HG03060 (cell line): ENCODE measurements at regions not wholly inside any gene's neighbourhood (a gene's known extent, or its start where the extent isn't known, plus 50 kb on each side); places are given as distances from the start of the nearest gene placed in this dataset.

Source experiments
- ATAC-seq: cut with Tn5 transposase; IDR thresholded peaks from one replicate; pipeline ENCODE4 v1.9.1; 2021; ENCODE audit warnings: low read depth, moderate number of reproducible peaks; ENCODE audit not compliant: unreplicated experiment

GRCh38 chr1:101098907-101099306 is 73.3 kb upstream of the DPH5 start:
- no peak for ATAC-seq

DNA sequence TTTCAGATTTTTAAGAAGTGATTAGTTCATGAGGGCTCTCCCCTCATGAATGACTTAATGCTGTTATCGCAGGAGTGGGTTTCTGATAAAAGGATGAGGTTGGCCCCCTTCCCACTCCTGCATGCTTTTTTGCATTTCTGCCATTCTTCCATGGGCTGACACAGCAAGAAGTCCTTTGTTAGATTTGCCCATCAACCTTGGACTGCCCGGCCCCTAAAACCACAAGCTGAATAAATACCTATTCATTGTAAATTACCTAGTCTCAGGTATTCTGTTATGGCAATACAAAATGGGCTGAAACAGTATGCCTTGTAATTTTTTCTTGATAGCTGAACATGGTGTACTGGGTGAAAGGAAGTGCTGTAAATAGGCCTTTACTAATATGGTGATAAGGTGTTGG is 72.7 kb upstream of the DPH5 start:
- ATAC-seq: no peak

GRCh38 chr1:101089613-101090338 is 64.2 kb upstream of the DPH5 start:
- ATAC-seq: no peak

DNA sequence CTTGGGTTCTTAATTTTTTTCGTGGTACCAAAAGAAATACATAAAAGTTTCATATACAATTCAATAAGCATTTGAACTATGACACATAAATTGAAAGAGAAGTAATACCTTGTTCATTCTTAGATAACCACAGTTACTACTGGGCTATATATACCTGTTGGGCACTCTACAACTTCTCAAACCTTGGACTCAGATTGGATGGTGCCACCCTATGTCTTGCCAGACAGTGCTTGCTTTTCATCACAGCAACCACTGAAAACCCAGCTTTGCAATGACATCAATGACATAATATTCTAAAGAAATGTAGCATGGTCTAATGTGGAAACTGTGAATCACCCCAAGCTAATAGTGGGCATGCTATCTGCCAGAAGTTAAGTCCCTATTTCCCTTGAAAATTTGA is 62.8 kb upstream of the DPH5 start:
- no peak for ATAC-seq

DNA sequence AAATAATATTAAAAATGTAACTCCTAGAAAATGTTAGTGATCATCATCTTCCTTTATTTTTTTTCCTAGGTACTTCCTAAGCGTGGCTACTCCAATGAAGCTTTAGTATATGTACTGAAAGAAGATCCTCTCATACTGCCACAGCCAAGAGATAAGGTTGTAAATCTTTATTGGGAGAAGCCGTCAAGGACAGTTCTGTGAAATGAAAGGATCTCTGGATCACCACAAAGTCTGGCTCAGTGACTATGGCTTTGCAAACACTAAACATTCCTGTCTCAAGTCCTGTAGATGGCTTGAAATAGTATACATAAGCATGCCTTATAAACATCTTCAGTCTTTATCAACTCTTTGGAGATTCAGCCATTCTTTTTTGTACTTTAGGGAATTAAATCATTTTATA is 61.2 kb upstream of the DPH5 start:
- ATAC-seq: no peak

- peak; percentile 60 for ATAC-seq
These were observed 56.2 kb upstream of the DPH5 start for GRCh38 chr1:101081496-101082488.

- no peak for ATAC-seq
These were observed 55.3 kb upstream of the DPH5 start for GRCh38 chr1:101080859-101081258.

- no peak for ATAC-seq
These were observed 53.8 kb upstream of the DPH5 start for GRCh38 chr1:101079341-101079740.

GRCh38 chr1:101077849-101078248 is 52.3 kb upstream of the DPH5 start:
- no peak for ATAC-seq

GRCh38 chr1:101075926-101076325 is 50.3 kb upstream of the DPH5 start:
- ATAC-seq: no peak
